HG03139 (cell line): ENCODE measurements at regions not wholly inside any gene's neighbourhood (a gene's known extent, or its start where the extent isn't known, plus 50 kb on each side); places are given as distances from the start of the nearest gene placed in this dataset.
"Not testable (repeated sequence)": the region's sequence is repeated elsewhere in the genome, so short reads cannot be mapped to it uniquely, and the experiment has no call there.

Experiments used
- ATAC-seq: cut with Tn5 transposase; IDR thresholded peaks from one replicate; pipeline ENCODE4 v1.9.1; 2021; ENCODE audit not compliant: unreplicated experiment

- no peak for ATAC-seq
Measured at GRCh38 chr15:20348291-20348899, 193.2 kb downstream of the GOLGA6L6 start.

- no peak for ATAC-seq
Measured at GRCh38 chr15:20346082-20346805, 195.4 kb downstream of the GOLGA6L6 start.

- no peak for ATAC-seq
Measured at GRCh38 chr15:20345401-20345958, 196.1 kb downstream of the GOLGA6L6 start.

- ATAC-seq = no peak
Measured at GRCh38 chr15:20344601-20345400, 196.8 kb downstream of the GOLGA6L6 start.

- not testable (repeated sequence) for ATAC-seq
Measured at GRCh38 chr15:20343395-20344211, 198.0 kb downstream of the GOLGA6L6 start.

GRCh38 chr15:20342601-20343394 lies 198.8 kb downstream of the GOLGA6L6 start:
- not testable (repeated sequence) for ATAC-seq

- no peak for ATAC-seq
Measured at GRCh38 chr15:20341901-20342600, 199.5 kb downstream of the GOLGA6L6 start.

- no peak for ATAC-seq
Measured at GRCh38 chr15:20340931-20341661, 200.5 kb downstream of the GOLGA6L6 start.

- ATAC-seq = no peak
Measured at GRCh38 chr15:20340331-20340811, 201.2 kb downstream of the GOLGA6L6 start.

- ATAC-seq = not testable (repeated sequence)
Measured at GRCh38 chr15:20339086-20339791, 202.4 kb downstream of the GOLGA6L6 start.

GRCh38 chr15:20338671-20339070 lies 202.9 kb downstream of the GOLGA6L6 start:
- ATAC-seq = not testable (repeated sequence)

GRCh38 chr15:20337238-20337637 lies 204.4 kb downstream of the GOLGA6L6 start:
- ATAC-seq = not testable (repeated sequence)

GRCh38 chr15:20334451-20334850 lies 207.1 kb downstream of the GOLGA6L6 start:
- not testable (repeated sequence) for ATAC-seq

GRCh38 chr15:20325751-20326150 lies 215.8 kb downstream of the GOLGA6L6 start:
- not testable (repeated sequence) for ATAC-seq

GRCh38 chr15:20317132-20317531 lies 224.5 kb downstream of the GOLGA6L6 start:
- not testable (repeated sequence) for ATAC-seq

- ATAC-seq = not testable (repeated sequence)
Measured at GRCh38 chr15:20311014-20311680, 230.5 kb downstream of the GOLGA6L6 start.

GRCh38 chr15:20310603-20311002 lies 231.0 kb downstream of the GOLGA6L6 start:
- no peak for ATAC-seq
